Hematopoietic multipotent progenitor cell treated with erythropoietin and hydrocortisone succinate and interleukin-3 and kit ligand, for 6 days (in vitro differentiated cells): ENCODE measurements at regions not wholly inside any gene's neighbourhood (a gene's known extent, or its start where the extent isn't known, plus 50 kb on each side); places are given as distances from the start of the nearest gene placed in this dataset.
"Not testable (repeated sequence)": the region's sequence is repeated elsewhere in the genome, so short reads cannot be mapped to it uniquely, and the experiment has no call there.

Experiments
- DNase-seq: peaks from one replicate; pipeline ENCODE4 v3.0.0-alpha.2; 2015

DNA sequence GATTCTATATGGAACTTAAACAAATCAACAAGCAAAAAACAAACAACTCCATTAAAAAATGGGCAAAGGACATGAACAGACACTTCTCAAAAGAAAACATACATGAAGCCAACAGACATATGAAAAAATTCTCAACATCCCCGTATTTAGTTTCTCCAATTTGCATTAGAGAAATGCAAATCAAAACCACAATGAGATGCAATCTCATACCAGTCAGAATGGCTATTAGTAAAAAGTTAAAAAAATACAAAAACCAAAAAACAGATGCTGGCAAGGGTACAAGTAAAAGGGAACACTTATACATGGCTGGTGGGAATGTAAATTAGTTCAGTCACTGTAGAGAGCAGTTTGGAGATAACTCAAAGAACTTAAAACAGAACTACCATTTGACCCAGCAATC lies 342.1 kb upstream of the NUDT12 start:
- DNase-seq, result no peak

DNA sequence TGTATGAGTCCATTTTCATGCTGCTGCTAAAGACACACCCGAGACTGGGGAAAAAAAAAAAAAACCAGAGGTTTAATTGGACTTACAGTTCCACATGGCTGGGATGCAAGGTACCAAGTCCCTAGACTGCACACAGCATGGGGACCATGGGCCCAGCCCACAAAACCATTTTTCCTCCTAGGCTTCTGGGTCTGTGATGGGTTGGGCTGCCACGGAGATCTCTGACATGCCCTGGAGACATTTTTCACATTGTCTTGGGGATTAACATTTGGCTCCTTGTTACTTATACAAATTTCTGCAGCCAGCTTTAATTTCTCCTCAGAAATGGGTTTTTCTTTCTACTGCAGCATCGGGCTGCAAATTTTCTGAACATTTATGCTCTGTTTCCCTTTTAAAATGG lies 340.3 kb upstream of the NUDT12 start:
- no peak for DNase-seq

DNA sequence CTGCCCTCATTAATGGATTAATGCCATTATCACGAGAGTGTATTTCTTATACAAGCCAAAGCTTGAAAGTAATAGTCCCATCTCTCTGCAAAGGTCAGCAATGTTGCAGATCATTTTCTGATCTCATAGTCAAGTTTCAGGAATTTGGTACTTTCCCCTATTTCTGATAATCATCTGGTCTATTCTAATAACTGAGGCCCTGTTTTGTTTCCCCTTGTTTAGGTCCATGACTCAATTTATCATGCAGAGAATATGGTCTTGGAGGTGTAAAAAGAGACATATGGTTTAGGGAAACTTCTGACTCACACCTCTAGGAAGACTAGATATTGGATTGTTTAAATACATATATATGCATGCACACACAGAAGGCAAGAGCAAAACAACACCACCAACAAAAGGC lies 339.3 kb upstream of the NUDT12 start:
- no peak for DNase-seq

DNA sequence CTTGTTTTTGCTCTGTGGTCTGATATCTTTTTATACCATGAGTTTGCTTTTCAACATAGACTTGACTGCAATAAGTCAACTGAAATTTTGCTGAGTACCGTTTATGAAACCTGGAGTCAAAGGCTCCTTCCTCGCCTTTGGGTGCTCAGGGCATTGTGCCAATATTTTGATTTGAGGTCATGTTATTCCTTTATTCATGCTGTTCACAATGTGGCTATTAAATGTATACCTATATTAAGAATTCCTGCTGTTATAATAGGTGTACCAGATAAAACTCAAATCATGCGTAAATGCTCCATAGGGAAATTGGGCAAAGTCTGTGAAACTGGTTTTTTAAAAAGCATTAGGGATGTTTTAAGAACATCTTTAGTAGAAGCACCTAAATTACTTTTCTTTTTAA lies 334.0 kb upstream of the NUDT12 start:
- no peak for DNase-seq

DNA sequence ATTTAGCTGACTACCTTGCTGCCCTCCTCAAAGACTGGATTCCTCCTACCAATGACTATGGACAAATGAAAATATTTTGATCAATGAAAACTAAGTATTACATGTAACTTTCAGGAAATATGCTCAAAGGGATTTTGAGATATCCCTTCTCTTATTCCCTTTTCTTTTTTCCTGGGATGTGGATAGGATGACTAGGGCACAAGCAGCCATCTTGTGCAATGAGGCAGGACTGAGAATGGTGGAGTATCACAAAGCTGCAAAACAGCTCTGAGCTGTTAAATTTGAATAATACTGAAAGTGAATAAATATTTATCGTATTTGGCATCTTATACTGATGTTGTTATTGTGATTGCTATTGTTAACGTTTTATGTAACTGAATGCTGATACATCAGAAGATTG lies 333.1 kb upstream of the NUDT12 start:
- no peak for DNase-seq

DNA sequence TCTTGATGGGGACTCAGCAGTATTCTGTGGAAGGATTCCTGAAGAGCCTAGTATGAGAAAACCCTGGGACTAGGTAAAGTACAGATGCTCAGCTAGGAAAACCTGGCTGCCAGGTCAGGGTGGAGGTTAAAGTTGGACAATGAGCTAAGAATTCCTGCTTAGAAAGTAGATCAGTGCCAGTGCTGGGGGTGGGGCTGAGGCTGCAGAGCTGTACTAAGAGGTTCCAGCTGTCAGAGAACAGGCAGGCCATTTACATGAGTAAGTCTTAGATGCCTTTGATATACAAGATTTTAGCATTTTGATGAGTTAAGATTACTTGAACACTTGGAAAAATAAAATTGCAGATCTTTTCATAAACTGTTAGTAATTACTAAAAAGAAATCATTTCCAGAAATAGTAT lies 332.3 kb upstream of the NUDT12 start:
- DNase-seq, result no peak

DNA sequence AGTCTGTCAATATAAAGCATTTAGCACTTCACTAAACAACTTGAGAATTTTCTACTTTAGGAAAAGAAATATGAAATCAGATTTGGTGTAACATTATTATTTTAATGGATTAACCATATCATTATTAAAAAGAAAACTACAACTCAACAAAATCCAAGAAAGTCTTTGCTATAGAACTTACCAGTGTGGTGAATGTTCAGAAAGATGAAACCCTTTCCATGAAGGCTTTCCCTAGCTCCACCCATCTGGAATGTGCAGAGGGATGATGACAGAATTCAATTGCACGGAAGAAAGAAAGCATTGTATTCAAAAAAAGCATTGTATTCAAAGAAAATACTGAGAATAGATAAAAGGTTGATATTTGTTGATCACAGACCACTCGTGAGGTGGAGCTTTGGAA lies 328.6 kb upstream of the NUDT12 start:
- DNase-seq, result no peak

DNA sequence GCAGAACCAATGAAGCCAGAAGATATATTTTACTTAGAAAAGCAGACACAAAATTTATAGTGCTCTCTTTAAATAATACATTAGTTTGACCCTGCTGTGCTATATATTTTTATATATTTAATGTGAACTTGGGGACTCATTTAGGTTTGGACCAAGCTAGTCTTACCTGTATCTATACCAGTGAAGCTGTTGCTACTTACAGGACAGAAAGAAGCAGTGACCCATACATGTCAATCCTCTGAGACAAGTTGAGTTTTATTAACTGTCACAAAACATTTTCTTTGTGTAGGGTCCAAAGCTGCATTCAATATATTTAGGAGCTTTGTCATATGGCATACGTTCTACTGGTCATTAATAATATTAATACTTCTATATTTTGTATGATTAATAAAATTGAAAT lies 327.7 kb upstream of the NUDT12 start:
- DNase-seq, result no peak

DNA sequence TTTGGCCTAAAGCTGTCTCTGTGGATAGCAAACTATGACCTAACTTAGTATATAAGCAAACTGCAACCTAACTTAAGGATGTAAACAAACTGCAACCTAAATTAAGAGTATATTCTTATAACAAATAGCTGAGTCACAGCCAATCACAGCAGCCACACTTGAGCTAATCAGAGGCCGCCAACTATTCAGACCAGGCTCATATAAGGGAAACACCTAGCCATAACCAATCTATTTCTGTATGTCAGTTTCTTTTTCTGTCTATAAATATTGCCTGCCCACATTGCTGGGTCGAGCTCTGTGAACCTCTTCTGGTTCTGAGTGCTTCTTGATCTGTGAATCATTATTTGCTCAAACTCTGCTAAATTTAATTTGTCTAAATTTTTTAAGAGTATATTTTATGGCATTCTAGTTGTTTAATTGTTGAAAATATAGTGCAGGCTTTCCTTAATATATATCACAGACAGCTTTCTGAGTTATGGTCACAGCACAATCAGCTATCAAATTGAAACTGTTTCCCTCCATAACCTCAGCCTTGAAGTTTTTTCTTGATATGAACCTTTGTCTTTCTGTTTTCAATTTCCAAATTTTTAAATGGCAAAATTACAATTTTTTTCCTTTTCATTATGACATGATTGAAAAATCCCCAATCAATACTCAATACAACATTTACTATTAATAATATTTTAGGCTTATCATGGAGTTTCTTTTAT lies 327.1 kb upstream of the NUDT12 start:
- no peak for DNase-seq

DNA sequence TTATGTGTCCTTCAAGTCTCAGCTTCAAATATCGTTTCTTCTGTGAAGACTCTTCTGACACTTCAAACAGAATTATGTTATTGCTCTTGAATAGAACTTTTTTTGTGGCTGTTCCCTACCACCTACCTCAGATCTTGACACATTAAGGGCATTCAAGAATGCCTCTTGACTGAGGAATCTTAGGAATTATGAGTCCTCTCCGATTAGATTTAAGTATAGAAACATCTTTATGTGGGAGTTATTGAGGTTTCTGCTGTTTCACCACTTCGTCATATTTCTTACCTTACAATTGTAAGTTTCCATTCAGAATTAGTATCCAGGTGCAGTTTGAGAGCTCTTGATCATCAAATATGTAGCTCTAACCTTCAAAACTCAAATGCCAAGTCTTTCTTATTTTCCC lies 324.2 kb upstream of the NUDT12 start:
- DNase-seq, result no peak

DNA sequence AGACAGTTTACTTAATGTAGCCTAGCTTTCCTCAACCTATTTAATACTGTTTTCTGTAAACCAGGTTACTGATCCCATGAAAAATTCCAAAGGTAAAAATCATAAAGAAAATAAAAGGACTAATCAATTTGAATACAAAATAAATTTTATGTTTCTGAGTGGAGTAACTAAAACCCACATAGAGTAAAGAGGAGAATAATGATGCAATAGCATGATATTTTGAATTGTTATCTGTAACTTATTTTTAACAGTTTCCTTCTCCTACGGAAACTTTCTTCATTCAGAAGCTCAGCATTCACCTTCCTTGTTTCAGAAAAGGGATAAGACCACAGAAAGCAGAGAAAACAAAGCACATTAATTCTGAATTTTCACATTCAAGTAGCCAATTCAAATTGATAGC lies 320.6 kb upstream of the NUDT12 start:
- no peak for DNase-seq

DNA sequence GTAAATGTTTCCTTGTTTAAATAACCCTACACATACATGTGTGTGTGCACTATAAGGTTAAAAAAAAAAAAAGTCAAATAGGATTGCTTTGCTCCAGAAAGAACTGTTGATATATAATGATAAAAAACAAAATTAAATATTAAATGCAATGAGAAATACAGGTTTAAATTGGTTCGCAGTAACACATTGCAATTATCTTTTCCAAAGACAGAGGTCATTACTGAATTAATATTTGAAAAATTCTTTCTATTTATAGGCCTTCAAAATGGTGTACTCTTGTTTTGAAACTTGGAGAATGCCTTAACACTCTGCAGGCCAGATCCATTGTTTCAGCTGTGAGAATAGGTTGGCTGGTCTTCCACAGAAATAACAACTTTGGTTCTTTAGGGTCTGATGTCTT lies 319.0 kb upstream of the NUDT12 start:
- no peak for DNase-seq

DNA sequence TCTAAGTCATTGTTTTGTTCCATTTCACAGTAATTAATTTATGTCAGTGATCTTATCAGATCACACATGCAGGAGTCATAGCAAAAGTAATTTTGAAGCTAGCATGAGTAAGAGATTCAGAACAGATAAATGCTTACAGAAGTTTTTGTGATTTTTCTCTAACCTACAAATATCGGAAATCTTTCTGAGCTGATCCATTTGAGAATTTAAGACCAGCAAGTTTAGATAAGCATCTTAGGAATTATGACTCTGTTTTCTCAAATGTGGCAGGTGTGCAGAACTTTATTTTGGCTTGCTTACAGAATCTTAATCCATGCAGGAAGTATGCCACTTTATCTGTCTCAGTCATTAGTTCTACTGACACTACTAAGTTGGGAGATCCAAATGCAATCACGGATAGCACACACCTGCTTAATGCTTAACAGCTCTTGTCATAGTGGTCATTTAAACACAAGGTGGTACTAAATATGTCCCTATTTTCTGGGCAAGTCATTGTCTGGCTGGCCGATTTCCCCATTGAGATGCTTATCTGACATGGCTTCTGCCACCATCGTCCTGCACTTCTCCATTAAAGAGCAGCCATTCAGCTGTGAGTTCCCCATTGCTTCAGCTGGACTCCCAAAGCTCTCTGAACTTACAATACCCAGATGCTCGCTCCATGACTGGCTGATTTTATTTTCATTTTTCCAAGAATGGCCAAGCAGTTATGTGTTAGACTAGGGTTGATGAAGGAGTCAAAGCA lies 305.4 kb upstream of the NUDT12 start:
- DNase-seq, result peak; percentile 15

DNA sequence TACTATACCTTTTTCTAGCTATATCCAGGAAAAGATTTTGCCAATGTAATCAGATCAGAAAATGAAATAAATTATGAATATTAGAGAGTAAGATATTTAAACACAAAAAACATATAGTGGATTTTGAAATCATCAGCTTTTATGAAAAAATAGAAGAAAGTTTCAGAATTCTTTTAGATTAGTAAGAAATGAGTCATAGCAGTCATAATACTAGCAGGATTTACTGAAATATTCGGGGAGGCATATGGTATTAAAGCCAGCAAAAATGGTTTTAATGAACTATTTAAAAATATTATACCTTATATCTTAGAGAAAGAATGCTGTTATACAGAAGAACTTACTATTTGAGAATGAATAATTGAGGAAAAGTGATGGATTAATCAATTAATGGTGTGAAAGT lies 303.6 kb upstream of the NUDT12 start:
- DNase-seq, result no peak

DNA sequence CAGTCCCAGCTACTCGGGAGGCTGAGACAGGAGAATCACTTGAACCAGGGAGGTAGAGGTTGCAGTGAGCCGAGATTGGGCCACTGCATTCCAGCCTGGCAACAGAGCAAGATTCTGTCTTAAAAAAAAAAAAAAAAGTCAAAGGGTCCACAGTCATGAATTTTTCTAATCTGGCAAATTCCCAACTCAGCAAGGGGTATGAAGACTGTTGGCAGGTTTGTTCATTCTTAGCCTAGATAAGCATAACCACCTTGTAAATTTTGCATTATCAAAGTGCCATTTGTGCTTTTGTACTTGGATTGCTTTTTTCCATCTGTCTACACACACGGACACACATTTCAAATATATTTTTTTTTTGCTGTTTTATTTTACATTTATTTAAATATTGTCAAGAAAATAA lies 299.8 kb upstream of the NUDT12 start:
- no peak for DNase-seq

DNA sequence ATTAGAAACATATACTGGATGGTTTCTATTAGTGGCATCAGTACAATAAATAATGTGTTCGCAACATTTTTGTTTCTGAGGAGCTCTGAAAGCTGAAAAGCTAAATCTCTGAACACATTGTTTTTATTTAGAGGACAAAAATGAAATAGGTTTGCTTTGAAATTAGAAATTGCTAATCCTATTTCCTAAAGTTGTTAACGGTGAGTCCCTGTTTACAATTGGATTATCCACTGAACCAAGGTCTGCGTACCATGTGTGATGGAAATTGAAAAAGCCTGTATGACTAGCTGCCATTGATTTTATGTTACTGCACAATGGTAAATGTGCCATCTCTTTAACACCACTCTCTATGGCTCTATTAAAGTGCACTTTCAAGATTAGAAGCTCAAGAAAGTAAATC lies 297.7 kb upstream of the NUDT12 start:
- no peak for DNase-seq

DNA sequence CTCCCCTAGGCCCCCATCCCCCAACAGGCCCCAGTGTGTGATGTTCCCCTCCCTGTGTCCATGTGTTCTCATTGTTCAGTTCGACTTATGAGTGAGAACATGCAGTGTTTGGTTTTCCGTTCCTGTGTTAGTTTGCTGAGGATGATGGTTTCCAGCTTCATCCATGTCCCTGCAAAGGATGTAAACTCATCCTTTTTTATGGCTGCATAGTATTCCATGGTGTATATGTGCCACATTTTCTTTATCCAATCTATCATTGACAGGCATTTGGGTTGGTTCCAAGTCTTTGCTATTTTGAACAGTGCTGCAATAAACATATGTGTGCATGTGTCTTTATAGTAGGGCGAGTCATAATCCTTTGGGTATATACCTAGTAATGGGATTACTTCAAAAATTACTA lies 295.8 kb upstream of the NUDT12 start:
- DNase-seq, result not testable (repeated sequence)

DNA sequence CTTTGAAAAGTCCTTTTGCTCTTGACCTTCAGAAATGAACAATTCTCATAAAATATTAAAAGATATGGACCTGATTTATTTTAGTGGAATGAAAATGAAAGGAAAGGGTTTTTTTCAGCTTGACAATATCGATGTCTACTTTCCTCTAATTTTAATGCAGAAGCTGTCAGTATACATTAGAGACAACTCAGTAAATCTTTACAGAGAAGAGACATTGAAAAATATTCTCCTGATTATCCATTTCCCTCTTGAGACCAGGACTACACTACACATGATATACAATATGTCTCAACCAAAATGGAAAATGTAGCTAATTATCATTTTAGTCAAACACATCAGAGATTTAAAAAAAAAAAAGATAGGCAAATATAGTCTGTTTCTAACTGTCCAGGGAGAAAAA lies 288.5 kb upstream of the NUDT12 start:
- DNase-seq, result no peak

DNA sequence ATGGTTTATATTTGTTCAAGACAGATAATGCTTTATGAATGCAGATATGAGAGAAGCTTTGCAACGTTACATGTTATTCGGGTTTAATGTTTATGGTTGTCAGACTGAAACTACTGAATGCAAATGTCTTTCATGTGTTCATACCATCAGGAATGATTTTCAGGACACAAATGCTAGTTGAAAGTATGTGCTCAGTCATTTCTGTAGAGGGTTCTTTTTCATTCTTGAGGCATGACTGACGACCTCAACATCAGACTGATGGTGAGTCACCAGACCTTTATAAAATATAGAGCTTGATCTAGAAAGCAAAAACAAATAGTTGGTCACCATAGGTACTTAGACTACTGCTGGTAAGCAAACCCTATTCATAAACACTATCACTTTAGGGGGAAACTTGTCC lies 287.3 kb upstream of the NUDT12 start:
- DNase-seq, result no peak

DNA sequence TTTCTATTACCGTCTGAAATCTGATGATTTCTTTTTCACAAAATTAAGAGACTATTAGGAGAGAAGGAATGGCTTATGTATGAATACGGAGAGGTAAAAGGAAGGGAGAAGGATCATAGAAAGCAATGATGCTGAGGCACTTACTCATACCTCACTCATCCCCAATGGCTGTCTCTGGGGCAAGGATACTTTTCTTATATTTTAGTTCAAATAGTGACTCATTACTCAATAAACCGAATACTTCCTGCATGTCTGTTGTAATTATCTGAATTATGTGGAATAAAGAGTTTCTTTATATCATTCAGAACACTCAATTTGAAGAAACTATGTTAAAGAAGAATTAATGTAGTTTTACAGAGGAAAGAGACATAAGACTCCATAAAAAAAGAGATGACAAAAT lies 284.5 kb upstream of the NUDT12 start:
- DNase-seq, result no peak

DNA sequence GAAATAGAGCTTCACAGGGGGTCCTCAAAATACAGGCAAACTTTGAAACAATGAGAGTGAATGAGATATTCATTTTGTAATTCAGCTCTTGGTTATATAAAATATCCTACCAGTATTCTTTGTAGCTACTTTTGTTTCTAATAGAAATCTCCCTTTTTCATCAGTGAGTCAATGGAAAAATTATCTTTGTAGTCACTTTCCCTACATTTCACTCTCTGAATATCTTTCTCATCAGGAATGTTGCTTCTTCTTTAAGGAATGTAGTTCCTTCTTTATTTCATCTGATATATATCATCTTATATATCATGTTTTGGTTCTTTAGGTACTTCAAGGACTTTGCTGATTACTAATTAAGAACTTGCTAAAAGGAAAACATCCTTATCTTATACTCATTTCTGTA lies 280.3 kb upstream of the NUDT12 start:
- no peak for DNase-seq

DNA sequence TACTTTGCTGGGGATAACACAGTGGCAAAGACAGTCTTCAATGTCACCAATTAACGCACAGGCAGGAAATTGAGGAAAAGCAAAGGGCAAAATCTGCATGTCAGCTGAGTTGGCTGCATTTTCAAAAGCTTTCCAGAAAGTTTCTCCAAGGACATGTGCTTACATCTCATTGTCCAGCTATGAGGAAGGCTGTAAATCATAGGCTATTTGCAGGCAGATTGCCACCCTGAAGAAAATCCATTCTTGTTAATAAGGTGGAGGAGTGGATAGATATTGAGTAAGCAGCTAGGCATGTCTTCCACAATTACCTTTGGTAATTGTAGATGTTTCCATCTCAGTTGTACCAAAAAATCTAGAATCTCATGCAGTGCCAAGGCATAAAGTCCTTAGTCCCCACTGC lies 278.0 kb upstream of the NUDT12 start:
- DNase-seq, result no peak

DNA sequence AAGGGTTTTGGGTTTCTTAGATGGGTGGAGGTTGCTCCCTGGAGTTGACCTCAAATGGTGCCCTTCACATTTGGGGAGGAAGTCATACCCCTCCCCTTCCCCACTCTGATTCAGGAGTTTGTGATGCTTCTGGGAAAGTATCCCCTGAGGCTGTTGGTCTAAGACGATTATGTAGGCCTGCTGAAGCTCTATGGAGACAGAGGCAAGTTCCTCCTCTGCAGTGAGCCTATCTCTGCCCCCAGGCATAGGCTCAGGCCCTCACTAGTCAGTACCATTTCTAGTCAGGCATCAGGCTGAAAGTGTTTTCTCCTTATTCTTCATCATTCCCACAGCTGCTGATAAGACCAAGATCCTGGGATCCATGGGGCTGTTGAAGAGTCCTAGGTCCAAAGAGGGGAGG lies 271.6 kb upstream of the NUDT12 start:
- DNase-seq, result no peak

DNA sequence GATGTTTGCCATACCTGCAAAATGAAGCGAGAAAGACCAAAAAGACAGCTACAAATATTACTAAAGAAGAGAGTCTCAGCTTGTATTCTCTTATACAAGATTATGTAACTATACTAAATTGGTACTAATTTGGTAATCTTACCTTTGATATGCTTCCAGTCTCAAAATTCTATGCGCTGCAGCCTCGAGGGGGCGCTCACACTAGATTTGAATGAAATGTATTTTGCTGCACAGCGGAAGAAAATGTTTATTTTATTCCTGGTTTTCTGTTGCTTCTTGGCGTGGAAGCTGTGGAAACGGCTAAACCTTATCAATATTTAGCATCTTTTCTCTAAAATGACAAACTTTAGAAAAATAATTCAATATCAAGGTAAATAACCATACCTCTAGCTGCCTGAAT lies 267.0 kb upstream of the NUDT12 start:
- no peak for DNase-seq

DNA sequence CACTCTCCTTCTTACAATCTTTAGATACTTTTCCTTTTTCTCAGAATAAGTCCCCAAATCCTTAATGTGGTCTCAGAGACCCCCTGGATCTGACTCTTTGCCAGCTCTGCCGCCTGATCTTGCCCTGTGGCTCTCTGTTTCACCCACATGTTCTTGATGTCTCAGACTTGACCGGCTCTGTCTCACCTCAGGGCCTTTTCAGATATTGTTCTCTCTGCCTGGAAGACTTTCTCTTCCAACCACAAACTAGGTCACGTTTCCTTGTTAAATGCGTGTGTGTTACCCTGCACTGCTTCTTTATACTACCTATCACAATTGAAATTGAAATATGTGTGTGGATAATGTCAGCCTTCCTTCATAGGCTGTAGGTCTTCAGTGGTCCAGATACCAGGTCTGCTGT lies 265.4 kb upstream of the NUDT12 start:
- DNase-seq, result no peak
